Body of pancreas (tissue), 4 donors: ENCODE measurements at regions not wholly inside any gene's neighbourhood (a gene's known extent, or its start where the extent isn't known, plus 50 kb on each side); places are given as distances from the start of the nearest gene placed in this dataset.

Experiments used
- ATAC-seq: fragments of 150-250 bp; one replicate; pipeline ENCODE4 v1.9.1; 2016
- DNase-seq, 4 donors: peaks; one replicate each; pipeline ENCODE4 v3.0.0-alpha.2; 2019
- H3K27ac ChIP-seq, 4 donors: fragments of 200-600 bp; sonication (generic); 1 replicate in 3 of 4; 2 replicates in 1 of 4; pipeline versions ENCODE4 v1.5.1 to v1.6.1; 2016 to 2019; ENCODE audit warnings: mild to moderate bottlenecking in 1 of 4, mixed read lengths in 1 of 4, moderate library complexity in 1 of 4
- H3K27me3 ChIP-seq, 2 donors: fragments of 200-600 bp; sonication (generic); one replicate each; pipeline ENCODE4 v1.6.0; 2016; ENCODE audit warnings: mild to moderate bottlenecking in 1 of 2
- H3K36me3 ChIP-seq, 2 donors: fragments of 200-600 bp; sonication (generic); replicated peaks in 1 of 2; 2 replicates each; pipeline ENCODE4 v1.5.1; 2016; ENCODE audit warnings: low read depth in 2 of 2; ENCODE audit not compliant: insufficient read depth in 1 of 2
- H3K4me1 ChIP-seq: fragments of 200-600 bp; sonication (generic); one replicate; pipeline ENCODE4 v1.6.0; 2016
- H3K4me3 ChIP-seq, 2 donors: fragments of 200-600 bp; sonication (generic); 1 replicate in 1 of 2; 2 replicates in 1 of 2; pipeline ENCODE4 v1.5.1; 2016 to 2019
- H3K9me3 ChIP-seq, 3 donors: fragments of 200-600 bp; sonication (generic); 1 replicate in 2 of 3; 2 replicates in 1 of 3; pipeline ENCODE4 v1.5.1; 2016
- CTCF ChIP-seq, 7 experiments: fragments of 450-650 bp in 4 of 7; fragments of 200-600 bp in 3 of 7; sonication (generic) in 3 of 7; IDR thresholded peaks; one replicate each; pipeline ENCODE4 v1.5.1; 2016 to 2019; ENCODE audit warnings: antibody characterized with exemption in 7 of 7
- POLR2A ChIP-seq, 3 donors: fragments of 450-650 bp; IDR thresholded peaks; one replicate each; pipeline ENCODE4 v1.6.1; 2016; ENCODE audit warnings: antibody characterized with exemption in 3 of 3, mild to moderate bottlenecking in 2 of 3
- WGBS, 2 donors: methylation state at CpG; one replicate each; pipeline ENCODE4 v1.1.5; 2017; 5-methylcytosine and 5-hydroxymethylcytosine counted together
- intact Hi-C: fragments of 100-400 bp; cut with DNase I; formaldehyde crosslinking; loops from one replicate; pipeline ENCODE4 v1.15.1; 2023

- ATAC-seq, result no peak
- 72 to 83% methylated on average over 3 of the region's 3 CpGs for WGBS, 2 donors
- Histone ChIP-seq H3K4me3 (no peak overlapping the region), H3K4me1 (peaks cover 6% of the 10 kb centered on the region), H3K27ac (no peak overlapping the region), H3K27me3 (no peaks in the 10 kb centered on the region), H3K36me3 (no peaks in the 10 kb centered on the region), H3K9me3 (no peaks in the 10 kb centered on the region)
- TF ChIP-seq POLR2A (IDR thresholded peaks at IDR 0.05), result no peak
- TF ChIP-seq CTCF (IDR thresholded peaks at IDR 0.05), result no peak
- DNase-seq, result no peak
- intact Hi-C loops, result no loop called here
These were observed 106.3 kb downstream of the TMEM26 start for GRCh38 chr10:61346796-61347413.

- Histone ChIP-seq H3K27ac (no peak overlapping the region), H3K9me3 (no peaks in the 10 kb centered on the region), H3K4me3 (no peak overlapping the region), H3K27me3 (no peaks in the 10 kb centered on the region), H3K4me1 (no peaks in the 10 kb centered on the region), H3K36me3 (no peaks in the 10 kb centered on the region)
- no peak for ATAC-seq
- WGBS, 2 donors, result 44 to 51% methylated on average over 3 of the region's 3 CpGs
- DNase-seq, result no peak
- no peak for TF ChIP-seq POLR2A (IDR thresholded peaks at IDR 0.05)
- no peak for TF ChIP-seq CTCF (IDR thresholded peaks at IDR 0.05)
- intact Hi-C loops, result no loop called here
These were observed 109.4 kb downstream of the TMEM26 start for GRCh38 chr10:61343796-61344195.

- 68 to 72% methylated on average over 4 of the region's 5 CpGs for WGBS, 2 donors
- TF ChIP-seq CTCF (IDR thresholded peaks at IDR 0.05) (no peak), POLR2A (IDR thresholded peaks at IDR 0.05) (no peak)
- Histone ChIP-seq H3K27ac (no peak overlapping the region), H3K36me3 (no peaks in the 10 kb centered on the region), H3K9me3 (no peaks in the 10 kb centered on the region), H3K4me1 (no peaks in the 10 kb centered on the region), H3K4me3 (no peak overlapping the region), H3K27me3 (no peaks in the 10 kb centered on the region)
- ATAC-seq (no peak), DNase-seq (peak in 1 of 4 donors; percentile 18)
- intact Hi-C loops, result no loop called here
These were observed 110.2 kb downstream of the TMEM26 start for GRCh38 chr10:61342858-61343572.

GRCh38 chr10:61341008-61341407 is 112.2 kb downstream of the TMEM26 start:
- ATAC-seq (no peak), DNase-seq (no peak)
- Histone ChIP-seq H3K4me3 (no peak overlapping the region), H3K36me3 (no peaks in the 10 kb centered on the region), H3K4me1 (no peaks in the 10 kb centered on the region), H3K27me3 (no peaks in the 10 kb centered on the region), H3K27ac (no peak overlapping the region), H3K9me3 (no peaks in the 10 kb centered on the region)
- intact Hi-C loops, result no loop called here
- TF ChIP-seq POLR2A (IDR thresholded peaks at IDR 0.05), result no peak

- Histone ChIP-seq H3K36me3 (no peaks in the 10 kb centered on the region), H3K4me3 (no peak overlapping the region), H3K9me3 (no peaks in the 10 kb centered on the region), H3K27me3 (no peaks in the 10 kb centered on the region), H3K27ac (no peak overlapping the region), H3K4me1 (no peaks in the 10 kb centered on the region)
- intact Hi-C loops, result no loop called here
- 91 to 92% methylated on average over 1 of the region's 1 CpG for WGBS, 2 donors
- no peak for DNase-seq
- TF ChIP-seq POLR2A (IDR thresholded peaks at IDR 0.05), result no peak
- no peak for TF ChIP-seq CTCF (IDR thresholded peaks at IDR 0.05)
- no peak for ATAC-seq
These were observed 115.0 kb downstream of the TMEM26 start for GRCh38 chr10:61338146-61338545.
